Neuron (in vitro differentiated cells): ENCODE measurements at regions not wholly inside any gene's neighbourhood (a gene's known extent, or its start where the extent isn't known, plus 50 kb on each side); places are given as distances from the start of the nearest gene placed in this dataset.

Source experiments
- H2AFZ ChIP-seq: one replicate; pipeline ENCODE4 v1.6.1; 2013; ENCODE audit warnings: low read depth, mild to moderate bottlenecking, inconsistent platforms, low read length, moderate library complexity
- H3K27me3 ChIP-seq: one replicate; pipeline ENCODE4 v1.6.1; 2013; ENCODE audit warnings: low read length; ENCODE audit not compliant: insufficient read depth
- H3K36me3 ChIP-seq: one replicate; pipeline ENCODE4 v1.6.1; 2013; ENCODE audit warnings: low read length; ENCODE audit not compliant: insufficient read depth
- H3K4me1 ChIP-seq: one replicate; pipeline ENCODE4 v1.6.1; 2013; ENCODE audit warnings: low read length; ENCODE audit not compliant: insufficient read depth
- H3K4me3 ChIP-seq: 2 replicates; pipeline ENCODE4 v1.5.1; 2013; ENCODE audit warnings: mild to moderate bottlenecking, low read length, moderate library complexity
- H3K9me3 ChIP-seq: one replicate; pipeline ENCODE4 v1.6.1; 2013; ENCODE audit warnings: low read length

DNA sequence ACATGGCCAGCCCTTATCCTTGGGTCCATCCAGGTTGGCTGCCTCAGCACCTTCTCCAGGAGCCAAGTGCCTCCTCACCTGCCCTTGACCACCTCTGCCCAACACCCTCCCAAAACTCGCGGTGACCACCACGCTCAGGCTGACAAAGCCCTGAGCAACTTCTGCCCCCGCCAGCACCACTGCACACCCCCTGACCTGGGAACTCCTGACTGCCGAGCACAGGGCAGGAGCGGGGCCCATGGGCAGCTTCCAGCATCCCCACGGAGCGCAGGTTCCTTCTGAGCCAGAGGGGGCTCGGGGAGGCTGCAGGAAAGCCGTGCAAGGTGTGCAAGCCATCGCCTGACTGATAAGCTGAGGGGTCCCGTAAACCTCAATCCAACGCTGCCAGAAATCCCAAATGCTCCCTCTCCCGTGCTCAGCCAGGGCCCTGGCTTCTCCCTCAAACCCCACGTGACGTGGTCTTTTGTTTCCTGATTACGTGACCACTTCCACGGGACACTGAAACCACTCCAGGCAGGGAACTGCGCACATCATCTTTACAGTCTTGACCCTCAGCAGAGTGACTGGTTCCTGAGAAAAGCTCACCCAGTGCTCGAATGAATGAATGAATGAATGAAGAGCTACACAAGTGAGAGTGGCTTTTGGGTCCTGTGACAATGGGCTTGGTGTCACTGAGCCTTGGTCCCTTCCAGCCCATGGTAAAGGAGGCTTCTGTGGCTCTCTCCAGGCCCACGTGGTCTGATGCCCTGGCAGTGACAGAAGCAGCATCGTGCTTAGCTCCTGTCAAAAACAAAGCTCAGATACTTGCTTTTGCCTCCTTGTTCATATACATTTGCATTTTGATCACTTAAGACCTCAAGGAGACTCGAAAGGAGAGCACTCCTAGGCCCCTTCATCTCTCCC lies 249.8 kb upstream of the PPP2R2D start:
- Histone ChIP-seq H3K4me3 (no peak overlapping the region), H3K36me3 (no peaks in the 10 kb centered on the region), H3K4me1 (peaks cover 2% of the 10 kb centered on the region), H3K27me3 (no peaks in the 10 kb centered on the region), H2AFZ (no peak overlapping the region), H3K9me3 (no peaks in the 10 kb centered on the region)

DNA sequence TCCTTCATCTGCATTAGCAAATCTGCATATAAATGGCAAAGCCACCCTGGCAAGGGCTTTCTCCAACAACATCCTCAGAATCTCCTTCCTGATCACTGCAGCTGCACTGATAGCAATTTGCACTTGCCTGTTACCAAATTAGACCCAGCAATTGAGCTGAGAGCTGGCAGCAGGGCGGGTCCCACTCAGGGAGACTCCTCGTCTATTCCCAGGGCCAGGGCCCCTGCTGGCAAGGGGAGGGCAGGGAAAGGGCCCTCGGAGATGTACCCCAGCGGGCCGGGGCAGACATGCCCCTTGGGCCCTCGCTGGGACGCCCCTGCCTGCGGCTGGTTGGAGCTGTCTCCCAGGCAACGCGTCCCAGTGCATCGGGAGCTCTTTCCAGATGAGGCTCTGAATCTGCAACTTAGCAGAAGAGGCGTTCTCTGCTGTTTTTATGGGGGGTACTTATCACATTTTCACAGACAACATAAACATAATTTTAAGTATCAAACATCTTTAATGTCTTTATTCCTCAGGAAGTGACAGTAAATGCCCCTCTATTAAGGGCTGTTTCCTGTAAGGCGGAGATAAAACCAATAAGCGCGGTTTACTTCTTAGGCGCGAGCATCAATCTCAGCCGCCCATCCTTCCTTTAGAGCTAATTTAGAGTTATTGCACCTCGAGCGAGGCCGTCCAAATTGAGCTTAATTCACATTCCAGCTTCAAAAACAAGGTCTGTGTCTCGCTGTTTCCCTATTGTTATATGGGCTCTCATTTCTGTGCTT lies 249.0 kb upstream of the PPP2R2D start:
- H3K27me3 ChIP-seq = no peaks in the 10 kb centered on the region
- H3K9me3 ChIP-seq = no peaks in the 10 kb centered on the region

DNA sequence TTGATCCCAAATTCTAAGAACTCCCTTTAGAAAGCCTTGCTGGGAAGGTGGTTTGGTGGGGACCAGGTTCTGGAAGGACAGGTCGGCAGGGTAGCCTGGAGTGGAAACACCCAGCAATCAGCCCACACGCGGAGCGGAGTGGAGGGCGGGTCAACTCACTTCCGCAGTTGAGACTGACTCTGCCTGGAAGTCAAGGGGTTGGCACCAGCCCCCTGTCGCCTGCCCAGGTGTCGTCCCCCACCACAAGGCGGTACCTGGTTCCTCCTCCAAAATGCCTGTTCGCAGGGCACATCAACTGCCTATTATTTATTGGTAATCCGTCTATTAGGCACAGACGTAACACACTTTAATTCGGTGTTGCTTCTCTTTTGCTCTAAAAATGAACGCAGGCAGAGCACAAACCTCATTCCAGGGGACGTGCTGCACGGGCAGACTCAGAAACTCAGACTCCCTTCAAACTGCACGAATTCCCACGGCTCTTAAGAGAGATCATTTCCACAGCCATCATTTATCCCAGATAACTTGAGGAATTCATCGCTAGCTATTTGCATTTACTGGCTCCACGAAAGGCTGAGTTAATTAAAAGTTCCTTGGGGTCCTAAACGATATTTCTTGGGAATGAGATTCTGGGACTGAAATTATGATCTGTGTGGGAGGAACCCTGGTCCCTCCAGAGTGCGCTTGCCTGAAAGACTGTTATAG lies 248.2 kb upstream of the PPP2R2D start:
- H3K4me3 ChIP-seq = no peak overlapping the region

More for the DNA sequence above, 249.0 kb upstream of the PPP2R2D start:
- no peak overlapping the region for H3K4me3 ChIP-seq
- no peak overlapping the region for H2AFZ ChIP-seq
- H3K4me1 ChIP-seq = peaks cover 2% of the 10 kb centered on the region
- H3K36me3 ChIP-seq = no peaks in the 10 kb centered on the region

DNA sequence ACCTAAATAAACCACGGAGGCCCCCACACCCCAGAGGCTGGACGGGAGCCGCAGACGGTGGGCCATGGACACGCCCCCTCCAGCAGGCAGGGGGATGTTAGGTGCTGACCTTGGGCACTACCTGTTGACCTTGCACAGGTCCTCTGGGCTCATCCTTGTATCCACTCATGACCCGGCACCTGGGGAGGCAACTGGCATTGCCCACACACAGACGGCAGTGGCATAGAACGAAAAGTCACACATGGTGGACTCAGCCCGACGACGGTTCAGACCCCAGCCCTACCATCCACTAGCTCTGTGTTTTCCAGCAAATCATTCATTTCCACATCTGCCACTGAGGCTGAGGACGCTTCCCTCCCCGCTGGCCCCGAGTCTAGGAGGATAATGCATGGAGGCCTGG lies 247.7 kb upstream of the PPP2R2D start:
- Histone ChIP-seq H3K36me3 (no peaks in the 10 kb centered on the region), H3K4me1 (peaks cover 2% of the 10 kb centered on the region), H2AFZ (no peak overlapping the region), H3K9me3 (no peaks in the 10 kb centered on the region), H3K27me3 (no peaks in the 10 kb centered on the region), H3K4me3 (no peak overlapping the region)

More for the DNA sequence above, 248.2 kb upstream of the PPP2R2D start:
- H2AFZ ChIP-seq = no peak overlapping the region
- H3K36me3 ChIP-seq = no peaks in the 10 kb centered on the region
- H3K9me3 ChIP-seq = no peaks in the 10 kb centered on the region
- H3K27me3 ChIP-seq = no peaks in the 10 kb centered on the region
- H3K4me1 ChIP-seq = peaks cover 2% of the 10 kb centered on the region

DNA sequence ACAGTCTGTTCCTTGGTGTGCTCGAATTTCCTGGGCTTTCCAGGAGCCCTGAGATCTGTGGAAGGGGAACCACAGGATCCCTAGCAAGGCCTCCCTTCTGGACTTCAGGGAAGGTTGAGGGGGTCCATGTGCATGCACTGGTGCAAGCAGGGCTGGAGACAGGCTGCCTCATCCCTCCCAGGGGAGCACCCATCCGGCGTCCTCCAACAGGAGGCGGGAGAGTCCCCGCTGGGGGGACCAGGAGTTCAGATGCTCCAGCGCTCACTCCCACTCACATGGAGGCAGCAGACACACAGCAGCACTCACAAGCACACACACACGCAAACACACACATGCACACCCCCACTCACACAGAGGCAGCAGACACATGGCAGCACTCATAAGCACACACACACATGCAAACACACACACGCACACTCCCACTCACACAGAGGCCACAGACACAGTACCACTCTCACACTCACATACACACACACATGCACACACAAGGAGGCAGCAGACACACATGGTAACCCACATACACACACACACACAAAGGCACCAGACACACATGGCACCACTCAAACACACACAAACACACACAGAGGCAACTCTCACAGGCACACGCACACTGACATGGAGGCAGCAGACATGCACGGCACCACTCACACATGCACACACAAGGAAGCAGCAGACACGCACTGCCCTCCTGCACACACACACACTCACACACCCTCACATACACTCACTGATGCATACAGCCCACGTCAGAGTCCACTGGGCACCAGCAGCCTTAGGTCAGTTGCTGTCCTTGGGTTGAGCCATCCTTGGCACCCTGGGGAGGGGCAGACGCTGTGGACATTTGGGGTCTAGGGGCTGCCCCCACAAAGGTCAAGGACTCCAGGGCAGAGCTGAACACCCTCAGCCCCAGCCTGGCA lies 247.0 kb upstream of the PPP2R2D start:
- H3K27me3 ChIP-seq = no peaks in the 10 kb centered on the region
- no peak overlapping the region for H2AFZ ChIP-seq
- H3K4me3 ChIP-seq = no peak overlapping the region
- peaks cover 2% of the 10 kb centered on the region for H3K4me1 ChIP-seq
- no peaks in the 10 kb centered on the region for H3K9me3 ChIP-seq
- H3K36me3 ChIP-seq = no peaks in the 10 kb centered on the region

DNA sequence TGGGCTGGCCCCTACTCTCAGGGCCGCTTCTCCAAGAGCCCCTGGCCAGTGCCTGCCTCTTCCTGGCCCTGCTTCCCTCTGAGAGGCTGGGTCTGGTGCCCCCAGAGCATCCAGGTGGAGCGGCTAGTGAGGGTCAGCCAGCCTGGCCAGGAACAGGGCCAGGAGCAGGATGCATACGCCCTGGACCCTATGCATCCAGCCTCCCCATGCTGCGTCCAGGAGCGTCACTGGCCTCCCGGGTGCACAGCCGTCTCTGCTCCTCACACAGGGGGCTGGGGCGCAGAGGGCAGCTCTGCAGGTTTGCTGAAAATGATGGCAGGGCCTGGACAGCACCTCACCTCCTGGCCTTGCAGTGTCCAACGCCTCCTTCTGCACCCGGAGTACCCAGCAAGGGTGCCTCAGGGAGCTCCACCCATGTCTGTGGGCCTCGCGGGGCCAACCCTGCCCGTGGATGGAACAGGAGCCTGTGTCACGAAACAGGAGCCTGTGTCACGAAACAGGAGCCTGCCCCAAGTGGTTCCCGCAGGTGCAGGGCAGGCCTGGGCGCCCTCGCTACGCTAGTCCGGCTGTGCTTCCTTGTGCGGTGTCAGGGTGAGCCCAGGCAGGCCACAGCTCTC lies 246.2 kb upstream of the PPP2R2D start:
- Histone ChIP-seq H3K4me3 (no peak overlapping the region), H3K4me1 (peaks cover 2% of the 10 kb centered on the region), H2AFZ (no peak overlapping the region), H3K27me3 (no peaks in the 10 kb centered on the region), H3K36me3 (no peaks in the 10 kb centered on the region), H3K9me3 (no peaks in the 10 kb centered on the region)

DNA sequence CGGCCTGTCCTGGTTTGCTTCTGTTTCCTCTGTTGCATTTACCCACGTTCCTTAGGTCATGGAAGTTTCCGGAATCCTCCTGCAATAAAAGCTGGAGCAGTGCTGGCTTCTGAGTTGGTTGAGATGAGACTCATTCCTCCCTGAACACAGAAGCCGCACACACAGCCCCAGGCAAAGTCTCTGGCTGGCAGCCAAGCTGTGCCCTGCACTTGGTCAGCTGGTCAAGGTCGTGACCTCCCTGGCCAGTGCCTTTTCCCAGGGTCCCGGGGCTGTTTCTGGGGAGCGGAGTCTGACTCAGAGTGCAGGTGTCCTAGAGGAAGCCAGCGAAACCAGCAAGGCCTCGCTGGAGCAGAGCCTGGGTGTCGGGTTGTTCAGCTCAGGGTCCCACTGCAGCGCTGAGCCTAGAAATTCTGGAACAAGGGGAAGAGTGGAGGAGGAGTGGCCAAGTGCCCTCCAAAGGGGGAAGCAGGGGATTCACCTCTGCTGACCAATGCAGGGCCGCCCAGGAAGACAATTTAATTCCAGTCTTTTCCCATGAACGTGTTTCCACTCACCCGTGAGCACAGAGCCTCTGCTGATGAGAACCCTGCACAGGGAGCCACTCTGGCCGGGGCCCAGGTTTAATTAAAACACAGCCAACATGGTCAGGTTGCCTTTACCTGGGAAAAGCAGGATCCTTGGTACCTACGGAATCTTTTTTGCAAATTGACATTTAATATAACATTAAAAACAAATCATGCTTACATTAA lies 245.5 kb upstream of the PPP2R2D start:
- no peaks in the 10 kb centered on the region for H3K36me3 ChIP-seq
- no peaks in the 10 kb centered on the region for H3K9me3 ChIP-seq
- H3K27me3 ChIP-seq = no peaks in the 10 kb centered on the region
- peaks cover 2% of the 10 kb centered on the region for H3K4me1 ChIP-seq
- no peak overlapping the region for H2AFZ ChIP-seq
- H3K4me3 ChIP-seq = no peak overlapping the region

DNA sequence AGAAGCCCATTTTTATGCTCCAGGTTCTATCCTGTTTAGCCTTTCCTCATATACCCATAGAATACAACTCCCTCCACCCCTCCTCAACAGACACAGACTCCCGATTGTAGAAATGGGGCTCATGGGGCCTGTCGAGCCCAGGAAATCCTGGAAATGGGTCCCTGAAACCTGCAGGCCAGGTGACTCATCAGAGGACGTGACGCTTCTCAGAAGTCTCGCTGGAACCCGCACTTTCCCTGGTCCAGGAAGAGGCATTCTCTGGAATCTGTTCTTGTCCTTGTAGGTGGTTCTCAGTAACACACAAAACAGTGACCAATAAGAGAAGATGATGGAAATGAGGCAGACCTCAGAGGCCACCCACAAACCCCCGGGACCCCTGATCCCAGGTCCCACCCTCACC lies 244.8 kb upstream of the PPP2R2D start:
- H2AFZ ChIP-seq = no peak overlapping the region
- H3K36me3 ChIP-seq = no peaks in the 10 kb centered on the region
- peaks cover 2% of the 10 kb centered on the region for H3K4me1 ChIP-seq
- no peak overlapping the region for H3K4me3 ChIP-seq
- H3K9me3 ChIP-seq = no peaks in the 10 kb centered on the region
- no peaks in the 10 kb centered on the region for H3K27me3 ChIP-seq

DNA sequence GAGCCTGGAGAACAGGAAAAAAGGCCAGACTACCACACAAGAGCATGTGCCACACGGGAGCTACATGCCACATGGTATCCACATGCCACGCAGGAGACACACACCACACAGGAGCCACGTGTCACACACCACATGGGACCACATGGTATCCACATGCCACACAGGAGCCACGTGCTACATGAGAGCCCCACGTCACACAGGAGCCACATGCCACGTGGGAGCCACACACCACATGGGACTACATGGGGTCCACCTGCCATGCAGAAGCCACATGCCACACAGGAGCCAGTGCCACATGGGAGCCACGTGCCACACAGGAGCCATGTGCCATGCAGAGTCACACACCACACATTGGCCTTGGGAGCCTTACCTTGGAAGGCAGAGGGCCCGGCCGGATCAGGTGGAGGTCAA lies 244.4 kb upstream of the PPP2R2D start:
- Histone ChIP-seq H3K4me1 (peaks cover 1% of the 10 kb centered on the region), H2AFZ (no peak overlapping the region), H3K9me3 (no peaks in the 10 kb centered on the region), H3K27me3 (no peaks in the 10 kb centered on the region), H3K36me3 (no peaks in the 10 kb centered on the region), H3K4me3 (no peak overlapping the region)

DNA sequence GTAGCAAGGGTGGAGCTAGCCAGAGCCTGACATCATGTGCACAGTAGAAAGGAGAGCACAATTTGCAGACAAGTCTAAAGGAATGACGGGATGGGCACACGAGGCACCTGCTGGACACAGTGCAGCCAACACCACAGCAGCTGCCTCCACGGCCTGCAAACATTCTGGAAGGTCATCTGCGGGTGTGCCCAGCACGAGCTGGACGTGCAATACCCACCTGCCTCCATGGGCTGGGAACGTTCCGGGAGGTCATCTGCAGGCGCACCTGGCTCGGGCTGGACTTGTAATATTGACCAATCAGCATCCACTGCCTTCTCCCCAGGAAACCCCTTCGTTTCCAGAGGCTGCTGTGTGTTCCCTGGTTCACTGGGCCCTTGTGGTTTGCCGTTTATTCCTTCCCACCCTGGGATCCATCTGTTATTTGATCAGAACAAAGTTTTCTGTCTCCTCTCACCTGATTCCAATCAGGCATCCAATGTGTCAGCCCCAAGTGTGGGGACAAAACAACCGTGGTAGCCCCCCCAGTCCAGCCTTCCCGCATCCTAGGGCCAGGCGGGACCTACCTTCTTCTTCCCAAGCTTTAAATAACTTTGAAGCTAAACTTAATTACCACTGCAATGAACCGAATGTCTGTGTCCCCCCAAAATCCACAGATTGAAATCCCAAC lies 243.4 kb upstream of the PPP2R2D start:
- Histone ChIP-seq H3K4me1 (no peaks in the 10 kb centered on the region), H3K9me3 (no peaks in the 10 kb centered on the region), H3K4me3 (no peak overlapping the region), H3K27me3 (no peaks in the 10 kb centered on the region), H2AFZ (no peak overlapping the region), H3K36me3 (no peaks in the 10 kb centered on the region)

DNA sequence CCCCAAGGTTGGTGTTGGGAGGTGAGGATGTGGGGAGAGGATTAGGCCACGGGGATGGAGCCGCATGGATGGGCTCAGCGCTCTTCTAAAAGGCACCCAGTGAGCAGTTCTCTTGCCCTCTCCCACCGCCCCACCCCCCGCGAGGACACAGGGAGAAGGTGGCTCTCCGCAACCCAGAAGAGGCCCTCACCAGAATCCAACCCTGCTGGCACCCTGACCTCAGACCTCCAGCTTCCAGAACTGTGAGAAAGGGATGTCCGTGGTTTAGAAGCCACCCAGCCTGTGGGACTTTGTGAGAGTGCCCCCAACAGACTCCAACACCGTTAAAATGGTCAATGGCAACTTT lies 242.8 kb upstream of the PPP2R2D start:
- H3K27me3 ChIP-seq = no peaks in the 10 kb centered on the region
- H3K4me1 ChIP-seq = no peaks in the 10 kb centered on the region
- H3K36me3 ChIP-seq = no peaks in the 10 kb centered on the region
- H3K4me3 ChIP-seq = no peak overlapping the region
- H2AFZ ChIP-seq = no peak overlapping the region
- H3K9me3 ChIP-seq = no peaks in the 10 kb centered on the region
